ENCODE measurements at regions not wholly inside any gene's neighbourhood (a gene's known extent, or its start where the extent isn't known, plus 50 kb on each side); places are given as distances from the start of the nearest gene placed in this dataset.
"Not testable (repeated sequence)": the region's sequence is repeated elsewhere in the genome, so short reads cannot be mapped to it uniquely, and the experiment has no call there.

- DNase-seq: no peak
Measured at GRCh38 chrX:109880629-109881028, 122.3 kb upstream of the TMEM164 start.

DNA sequence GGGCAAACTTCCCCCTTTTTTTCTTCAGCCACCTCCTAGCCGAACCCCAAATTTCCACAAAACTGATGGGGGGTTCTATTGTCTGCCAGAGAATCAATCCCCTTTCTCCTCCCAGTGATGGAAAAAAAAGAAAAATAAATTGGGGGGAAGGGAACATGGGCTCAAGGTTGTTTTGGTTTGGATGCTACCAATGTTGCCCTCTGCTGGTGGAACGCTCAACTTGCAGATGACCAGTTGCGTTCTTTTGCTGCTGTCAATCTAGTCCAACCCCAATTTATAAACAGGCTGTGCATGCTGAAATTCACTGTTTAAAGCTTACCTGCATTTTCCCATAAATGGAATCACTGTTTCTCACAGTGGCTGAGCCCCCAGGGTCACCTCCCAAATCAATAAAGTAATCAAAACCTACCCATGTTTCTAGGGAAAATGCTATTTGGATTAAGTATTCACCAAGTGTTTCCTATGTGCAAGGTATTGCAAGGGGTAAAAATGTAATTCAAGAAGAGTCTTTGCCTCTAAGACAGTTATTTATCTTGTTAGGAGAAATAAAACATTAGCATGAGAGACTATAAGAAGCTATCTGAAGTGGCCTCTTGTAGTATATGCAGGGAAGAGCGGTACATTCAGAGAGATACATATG, 116.7 kb upstream of the TMEM164 start:
- DNase-seq: no peak

DNA sequence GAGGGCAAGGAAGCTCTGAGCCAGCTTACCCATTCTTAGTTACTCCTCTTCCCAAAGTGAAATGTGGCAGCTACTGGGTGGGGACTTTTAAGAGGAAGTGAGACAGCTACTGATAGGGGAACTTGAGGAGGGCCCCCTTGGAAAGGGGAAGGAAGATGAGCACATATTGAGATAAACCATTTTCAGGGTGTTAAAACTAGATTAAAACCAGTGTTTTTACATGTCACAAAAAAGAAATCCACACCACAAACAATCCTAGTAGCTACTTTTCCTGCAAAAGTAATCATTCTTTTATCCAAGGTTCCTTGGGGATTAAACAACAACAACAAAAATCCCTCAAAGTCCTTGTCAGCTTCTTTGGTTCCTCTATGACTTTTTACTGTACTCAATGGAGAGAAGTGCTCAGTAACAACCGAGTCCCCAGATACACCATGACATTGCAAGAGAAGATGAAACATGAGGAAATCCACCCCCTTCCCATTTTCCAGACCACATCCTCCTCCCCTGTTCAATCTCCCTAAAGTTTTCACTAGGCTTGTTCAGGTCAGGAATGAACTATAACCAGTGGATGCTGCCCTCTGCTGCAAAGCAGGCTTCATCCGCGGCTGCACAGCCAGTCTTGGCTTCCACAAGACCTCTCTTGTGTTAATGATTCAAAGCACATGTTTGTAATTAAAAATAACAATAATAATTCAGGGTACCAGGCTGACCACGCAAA, 113.5 kb upstream of the TMEM164 start:
- DNase-seq: no peak

DNA sequence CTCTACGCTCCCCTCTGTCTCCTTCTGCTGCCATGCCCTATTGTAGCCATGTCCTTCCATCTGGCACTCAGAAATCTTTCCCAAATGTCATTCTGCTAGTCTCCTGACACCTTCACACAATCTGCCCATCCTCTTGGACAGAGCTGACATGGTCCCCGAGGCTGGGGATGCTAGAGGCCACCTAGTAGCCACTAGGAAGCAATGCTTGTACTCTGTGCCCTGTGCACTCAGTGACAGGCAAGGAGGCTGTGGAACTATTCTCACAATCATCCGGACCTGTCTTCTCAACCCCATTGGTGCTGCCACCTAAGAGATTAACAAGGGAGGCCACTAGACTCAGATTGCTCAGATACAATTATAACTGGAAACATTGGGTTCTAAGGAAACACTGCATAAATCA, 112.6 kb upstream of the TMEM164 start:
- no peak for DNase-seq

- peak; percentile 72 for DNase-seq
Measured at GRCh38 chrX:109890910-109891502, 111.9 kb upstream of the TMEM164 start.

DNA sequence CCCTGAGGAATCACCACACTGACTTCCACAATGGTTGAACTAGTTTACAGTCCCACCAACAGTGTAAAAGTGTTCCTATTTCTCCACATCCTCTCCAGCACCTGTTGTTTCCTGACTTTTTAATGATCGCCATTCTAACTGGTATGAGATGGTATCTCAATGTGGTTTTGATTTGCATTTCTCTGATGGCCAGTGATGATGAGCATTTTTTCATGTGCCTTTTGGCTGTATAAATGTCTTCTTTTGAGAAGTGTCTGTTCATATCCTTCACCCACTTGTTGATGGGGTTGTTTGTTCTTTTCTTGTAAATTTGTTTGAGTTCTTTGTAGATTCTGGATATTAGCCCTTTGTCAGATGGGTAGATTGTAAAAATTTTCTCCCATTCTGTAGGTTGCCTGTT, 106.9 kb upstream of the TMEM164 start:
- DNase-seq: not testable (repeated sequence)

DNA sequence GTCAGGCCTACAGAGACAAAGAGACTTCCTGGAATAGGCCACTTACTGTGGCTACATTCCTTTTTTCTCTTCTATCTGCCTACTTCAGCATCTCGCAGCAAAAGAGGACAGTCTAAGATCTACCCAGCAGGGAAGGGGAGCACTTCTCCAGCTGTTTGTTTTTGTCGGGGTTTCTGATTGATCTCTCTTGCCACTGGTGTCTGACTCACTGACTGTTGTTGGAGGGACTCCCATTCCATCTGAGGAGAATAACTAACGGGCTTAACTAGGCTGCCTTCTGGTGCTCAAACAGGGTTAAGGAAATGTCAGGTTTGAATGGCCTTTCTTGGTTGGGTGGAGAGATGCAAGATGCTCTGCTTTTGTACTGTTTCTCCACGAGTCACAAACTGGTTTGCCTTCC, 100.2 kb upstream of the TMEM164 start:
- no peak for DNase-seq

- DNase-seq: no peak
Measured at GRCh38 chrX:109911046-109911445, 91.9 kb upstream of the TMEM164 start.

DNA sequence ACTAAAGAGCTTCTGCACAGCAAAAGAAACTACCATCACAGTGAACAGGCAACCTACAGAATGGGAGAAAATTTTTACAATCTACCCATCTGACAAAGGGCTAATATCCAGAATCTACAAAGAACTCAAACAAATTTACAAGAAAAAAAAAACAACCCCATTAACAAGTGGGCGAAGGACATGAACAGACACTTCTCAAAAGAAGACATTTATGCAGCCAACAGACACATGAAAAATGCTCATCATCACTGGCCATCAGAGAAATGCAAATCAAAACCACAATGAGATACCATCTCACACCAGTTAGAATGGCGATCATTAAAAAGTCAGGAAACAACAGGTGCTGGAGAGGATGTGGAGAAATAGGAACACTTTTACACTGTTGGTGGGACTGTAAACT, 89.9 kb upstream of the TMEM164 start:
- DNase-seq: not testable (repeated sequence)

- no peak for DNase-seq
Measured at GRCh38 chrX:109914114-109914849, 88.6 kb upstream of the TMEM164 start.

- no peak for DNase-seq
Measured at GRCh38 chrX:109918753-109919152, 84.2 kb upstream of the TMEM164 start.

DNA sequence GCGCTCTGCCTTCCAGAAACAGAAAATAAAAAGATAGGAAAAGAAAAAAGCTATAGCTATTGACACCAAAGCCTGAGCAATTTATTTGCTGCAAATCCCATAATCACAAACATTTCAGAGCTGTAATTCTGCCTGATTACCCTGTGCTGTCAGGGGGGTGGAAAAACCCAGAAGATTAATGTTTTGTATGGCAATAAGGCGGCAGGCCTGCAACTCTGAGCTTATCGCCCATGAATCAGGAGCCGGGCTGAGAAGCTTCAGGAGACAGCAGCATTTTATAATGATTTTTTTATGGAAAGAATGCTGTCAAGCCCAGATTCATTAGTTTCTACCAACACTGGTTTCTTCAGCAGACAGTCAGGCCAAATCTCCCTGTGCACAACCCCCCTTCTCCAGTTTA, 82.6 kb upstream of the TMEM164 start:
- no peak for DNase-seq

DNA sequence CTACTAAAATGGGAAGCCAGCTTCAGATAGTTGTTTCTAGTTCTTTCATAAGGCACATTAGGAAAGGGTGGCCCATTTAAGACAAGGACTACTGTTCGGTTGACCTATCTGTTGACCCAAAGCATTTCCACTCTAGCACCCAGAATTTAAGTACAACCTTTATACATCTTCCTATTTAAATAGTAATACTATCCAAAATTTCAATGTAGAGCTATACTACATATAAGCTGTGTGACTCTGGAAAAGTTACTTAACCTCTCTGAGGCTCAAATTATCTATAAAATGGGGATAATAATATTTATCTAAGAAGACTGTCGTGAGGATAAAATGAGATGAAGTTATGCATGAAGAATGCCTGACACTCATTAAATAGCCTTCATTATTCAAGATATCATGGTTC, 82.0 kb upstream of the TMEM164 start:
- DNase-seq: no peak

DNA sequence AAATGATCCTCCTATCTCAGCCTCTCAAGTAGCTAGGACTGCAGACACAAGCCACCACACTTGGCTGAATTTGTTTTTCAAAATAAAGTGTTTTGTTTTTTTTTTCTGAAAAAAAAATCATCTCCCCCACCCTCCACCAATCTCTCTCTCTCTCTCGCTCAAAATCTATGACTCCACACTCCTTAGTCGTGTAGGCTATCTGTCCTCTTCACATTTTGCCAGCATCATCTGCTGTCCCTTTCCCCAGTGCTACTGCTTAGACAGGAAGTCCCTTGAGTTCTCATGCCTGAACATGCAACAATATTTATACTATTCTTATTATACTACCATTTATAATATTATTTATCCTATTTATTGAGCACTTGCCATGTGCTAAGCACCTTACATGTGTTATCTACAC, 80.7 kb upstream of the TMEM164 start:
- DNase-seq: no peak

- DNase-seq: not testable (repeated sequence)
Measured at GRCh38 chrX:109925003-109925402, 77.9 kb upstream of the TMEM164 start.

GRCh38 chrX:109925656-109926055, 77.3 kb upstream of the TMEM164 start:
- DNase-seq: no peak

DNA sequence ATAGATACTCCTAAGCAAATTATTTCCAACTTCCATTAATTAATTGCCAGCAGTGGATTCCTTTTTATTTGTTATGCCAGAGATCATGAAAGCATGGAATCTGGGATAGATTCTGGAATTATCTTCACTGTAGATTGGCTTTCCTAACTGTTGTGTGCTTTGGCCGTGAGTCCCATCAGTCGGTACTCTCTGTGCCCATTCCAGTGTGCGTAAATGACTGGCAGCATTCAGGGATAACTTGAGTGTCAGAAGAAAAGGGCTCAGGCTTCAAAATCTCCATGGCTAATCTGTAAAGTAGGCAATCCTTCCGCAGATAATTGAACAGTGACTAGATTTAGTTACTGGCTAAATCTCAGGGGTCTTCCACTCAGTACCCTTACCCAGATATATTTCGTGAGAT, 76.8 kb upstream of the TMEM164 start:
- no peak for DNase-seq

DNA sequence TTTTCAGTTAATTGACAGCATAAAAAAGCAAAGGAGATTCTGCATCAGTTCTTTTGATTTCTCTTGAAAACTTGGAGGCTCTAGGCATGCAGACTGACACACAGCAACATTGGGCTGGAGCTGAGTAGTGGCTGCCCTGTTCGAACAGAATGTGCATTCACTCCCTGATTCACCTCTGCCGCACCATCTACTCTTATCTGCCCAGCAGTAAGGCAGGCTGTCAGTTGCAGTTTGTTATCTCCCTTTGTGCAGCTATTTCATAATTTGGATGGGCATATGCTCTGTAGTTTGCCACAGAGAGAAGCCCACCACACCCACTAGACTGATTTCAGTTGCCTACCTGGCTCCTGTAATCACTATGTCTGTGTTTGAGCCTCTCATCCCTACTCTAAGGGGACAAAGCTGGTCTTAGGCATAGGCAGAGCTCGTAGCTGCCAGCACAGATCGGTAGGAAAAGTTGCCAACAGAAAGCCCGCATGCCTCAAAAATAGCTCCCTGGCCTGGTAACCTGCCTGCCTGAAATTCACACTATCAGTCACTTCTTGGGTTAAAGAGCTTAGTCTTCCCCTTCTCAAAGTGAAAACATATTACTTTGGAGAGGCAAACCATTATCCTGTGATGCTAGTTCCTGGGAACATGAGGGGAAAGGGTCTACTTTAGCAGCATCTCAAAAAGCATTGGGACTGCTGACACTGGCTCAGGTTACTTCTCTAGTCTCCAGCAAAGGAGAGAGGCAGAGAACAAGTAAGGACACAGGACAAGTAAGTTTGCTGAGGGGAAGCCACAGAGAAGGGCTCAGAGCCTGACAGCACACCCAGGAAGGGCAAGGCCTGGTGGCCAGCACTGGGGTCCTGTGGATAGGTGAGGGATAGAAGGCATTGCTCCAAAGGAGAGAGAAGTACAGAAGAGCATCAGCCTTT, 75.9 kb upstream of the TMEM164 start:
- DNase-seq: no peak

GRCh38 chrX:109927663-109928273, 75.1 kb upstream of the TMEM164 start:
- DNase-seq: no peak

- no peak for DNase-seq
Measured at GRCh38 chrX:109928596-109929335, 74.1 kb upstream of the TMEM164 start.

- DNase-seq: no peak
Measured at GRCh38 chrX:109931677-109932076, 71.2 kb upstream of the TMEM164 start.
